Gastroesophageal sphincter (tissue), 4 donors: ENCODE measurements at regions not wholly inside any gene's neighbourhood (a gene's known extent, or its start where the extent isn't known, plus 50 kb on each side); places are given as distances from the start of the nearest gene placed in this dataset.

ENCODE experiments used
- ATAC-seq: fragments of 150-250 bp; one replicate; pipeline ENCODE4 v1.9.1; 2016; ENCODE audit warnings: mild to moderate bottlenecking, moderate library complexity
- H3K27ac ChIP-seq, 4 donors: fragments of 200-600 bp; sonication (generic) in 3 of 4; 1 replicate in 3 of 4; 2 replicates in 1 of 4; pipeline ENCODE4 v1.5.1; 2016 to 2019
- H3K27me3 ChIP-seq: fragments of 200-600 bp; sonication (generic); one replicate; pipeline ENCODE4 v1.5.1; 2019
- H3K36me3 ChIP-seq, 2 donors: fragments of 200-600 bp; sonication (generic); one replicate each; pipeline ENCODE4 v1.5.1; 2019; ENCODE audit warnings: control low read depth in 1 of 2
- H3K4me1 ChIP-seq, 3 donors: fragments of 200-600 bp; sonication (generic); 1 replicate in 2 of 3; 2 replicates in 1 of 3; pipeline ENCODE4 v1.5.1; 2016 to 2019; ENCODE audit warnings: control low read depth in 2 of 3
- H3K4me3 ChIP-seq, 2 donors: fragments of 200-600 bp; sonication (generic); one replicate each; pipeline ENCODE4 v1.5.1; 2019; ENCODE audit warnings: mild to moderate bottlenecking in 1 of 2, moderate library complexity in 1 of 2
- H3K9me3 ChIP-seq, 3 donors: fragments of 200-600 bp; sonication (generic); one replicate each; pipeline ENCODE4 v1.5.1; 2017 to 2019; ENCODE audit warnings: control low read depth in 2 of 3
- CTCF ChIP-seq, 4 experiments: fragments of 200-600 bp in 2 of 4; fragments of 450-650 bp in 2 of 4; sonication (generic) in 1 of 4; IDR thresholded peaks; one replicate each; pipeline ENCODE4 v1.5.1; 2017 to 2019; ENCODE audit warnings: antibody characterized with exemption in 4 of 4, mild to moderate bottlenecking in 2 of 4, moderate library complexity in 2 of 4
- EP300 ChIP-seq: sonication (generic); formaldehyde crosslinking; IDR thresholded peaks from one replicate; pipeline ENCODE4 v1.6.1; 2017; ENCODE audit warnings: antibody characterized with exemption, mild to moderate bottlenecking
- POLR2A ChIP-seq, 2 donors: fragments of 450-650 bp; IDR thresholded peaks; one replicate each; pipeline ENCODE4 v1.6.1; 2017; ENCODE audit warnings: antibody characterized with exemption in 2 of 2, mild to moderate bottlenecking in 2 of 2, moderate library complexity in 1 of 2
- POLR2AphosphoS5 ChIP-seq: sonication (generic); formaldehyde crosslinking; IDR thresholded peaks from one replicate; pipeline ENCODE4 v1.6.1; 2017; ENCODE audit warnings: antibody characterized with exemption
- WGBS, 2 donors: methylation state at CpG; one replicate each; pipeline ENCODE4 v1.1.5; 2018; ENCODE audit warnings: low coverage in 1 of 2; 5-methylcytosine and 5-hydroxymethylcytosine counted together

- Histone ChIP-seq H3K27me3 (no peaks in the 10 kb centered on the region), H3K4me1 (no peaks in the 10 kb centered on the region), H3K9me3 (no peaks in the 10 kb centered on the region), H3K36me3 (no peaks in the 10 kb centered on the region), H3K4me3 (no peak overlapping the region), H3K27ac (no peak overlapping the region)
- WGBS, 2 donors, result 40 to 63% methylated on average over 1 of the region's 1 CpG
- TF ChIP-seq POLR2A (IDR thresholded peaks at IDR 0.05), result no peak
- TF ChIP-seq POLR2AphosphoS5, result no peak
- no peak for TF ChIP-seq EP300
- TF ChIP-seq CTCF (IDR thresholded peaks at IDR 0.05), result no peak
- no peak for ATAC-seq
Measured at GRCh38 chr3:18655827-18656226, 230.7 kb upstream of the SATB1 start.

GRCh38 chr3:18652781-18653180 lies 227.6 kb upstream of the SATB1 start:
- ATAC-seq, result no peak
- Histone ChIP-seq H3K9me3 (no peaks in the 10 kb centered on the region), H3K4me3 (no peak overlapping the region), H3K27me3 (no peaks in the 10 kb centered on the region), H3K36me3 (no peaks in the 10 kb centered on the region), H3K4me1 (no peaks in the 10 kb centered on the region), H3K27ac (no peak overlapping the region)
- no peak for TF ChIP-seq CTCF (IDR thresholded peaks at IDR 0.05)
- no peak for TF ChIP-seq POLR2A (IDR thresholded peaks at IDR 0.05)
- no peak for TF ChIP-seq POLR2AphosphoS5
- TF ChIP-seq EP300, result no peak
- WGBS, 2 donors, result 94% methylated on average over 3 of the region's 3 CpGs

GRCh38 chr3:18650731-18651130 lies 225.6 kb upstream of the SATB1 start:
- H3K27ac ChIP-seq, result no peak overlapping the region
- no peaks in the 10 kb centered on the region for H3K9me3 ChIP-seq
- H3K4me3 ChIP-seq, result no peak overlapping the region
- H3K4me1 ChIP-seq, result no peaks in the 10 kb centered on the region
- ATAC-seq, result no peak
- H3K36me3 ChIP-seq, result no peaks in the 10 kb centered on the region
- TF ChIP-seq POLR2AphosphoS5 (no peak), CTCF (IDR thresholded peaks at IDR 0.05) (no peak), EP300 (no peak), POLR2A (IDR thresholded peaks at IDR 0.05) (no peak)
- WGBS, 2 donors, result 46 to 56% methylated on average over 5 of the region's 5 CpGs
- H3K27me3 ChIP-seq, result no peaks in the 10 kb centered on the region

GRCh38 chr3:18649666-18650363 lies 224.7 kb upstream of the SATB1 start:
- no peaks in the 10 kb centered on the region for H3K36me3 ChIP-seq
- 70 to 77% methylated on average over 3 to 4 of the region's 4 CpGs for WGBS, 2 donors
- H3K9me3 ChIP-seq, result no peaks in the 10 kb centered on the region
- TF ChIP-seq POLR2A (IDR thresholded peaks at IDR 0.05), result no peak
- TF ChIP-seq CTCF (IDR thresholded peaks at IDR 0.05), result no peak
- TF ChIP-seq POLR2AphosphoS5, result no peak
- no peak for TF ChIP-seq EP300
- H3K27ac ChIP-seq, result no peak overlapping the region
- H3K4me3 ChIP-seq, result no peak overlapping the region
- no peaks in the 10 kb centered on the region for H3K4me1 ChIP-seq
- no peak for ATAC-seq
- H3K27me3 ChIP-seq, result no peaks in the 10 kb centered on the region

- WGBS, 2 donors, result 43 to 60% methylated on average over 1 of the region's 1 CpG
- no peak for ATAC-seq
- H3K4me3 ChIP-seq, result no peak overlapping the region
- no peaks in the 10 kb centered on the region for H3K4me1 ChIP-seq
- H3K36me3 ChIP-seq, result no peaks in the 10 kb centered on the region
- H3K27ac ChIP-seq, result no peak overlapping the region
- H3K9me3 ChIP-seq, result no peaks in the 10 kb centered on the region
- TF ChIP-seq POLR2A (IDR thresholded peaks at IDR 0.05) (no peak), EP300 (no peak), CTCF (IDR thresholded peaks at IDR 0.05) (no peak), POLR2AphosphoS5 (no peak)
- H3K27me3 ChIP-seq, result no peaks in the 10 kb centered on the region
Measured at GRCh38 chr3:18648868-18649462, 223.8 kb upstream of the SATB1 start.
